Neural progenitor cell (in vitro differentiated cells): ENCODE measurements at regions not wholly inside any gene's neighbourhood (a gene's known extent, or its start where the extent isn't known, plus 50 kb on each side); places are given as distances from the start of the nearest gene placed in this dataset.

ENCODE experiments used
- EZH2phosphoT487 ChIP-seq: fragments of 200-600 bp; sonication (generic); IDR thresholded peaks from 2 replicates; pipeline ENCODE4 v1.6.1; 2017; ENCODE audit warnings: antibody characterized with exemption
- TF ChIP-seq, protein P1 (sequence below): fragments of 200-600 bp; sonication (generic); IDR thresholded peaks from 2 replicates; pipeline ENCODE4 v1.5.1; 2017; ENCODE audit warnings: antibody characterized with exemption, mild to moderate bottlenecking

- TF ChIP-seq, protein P1, sequence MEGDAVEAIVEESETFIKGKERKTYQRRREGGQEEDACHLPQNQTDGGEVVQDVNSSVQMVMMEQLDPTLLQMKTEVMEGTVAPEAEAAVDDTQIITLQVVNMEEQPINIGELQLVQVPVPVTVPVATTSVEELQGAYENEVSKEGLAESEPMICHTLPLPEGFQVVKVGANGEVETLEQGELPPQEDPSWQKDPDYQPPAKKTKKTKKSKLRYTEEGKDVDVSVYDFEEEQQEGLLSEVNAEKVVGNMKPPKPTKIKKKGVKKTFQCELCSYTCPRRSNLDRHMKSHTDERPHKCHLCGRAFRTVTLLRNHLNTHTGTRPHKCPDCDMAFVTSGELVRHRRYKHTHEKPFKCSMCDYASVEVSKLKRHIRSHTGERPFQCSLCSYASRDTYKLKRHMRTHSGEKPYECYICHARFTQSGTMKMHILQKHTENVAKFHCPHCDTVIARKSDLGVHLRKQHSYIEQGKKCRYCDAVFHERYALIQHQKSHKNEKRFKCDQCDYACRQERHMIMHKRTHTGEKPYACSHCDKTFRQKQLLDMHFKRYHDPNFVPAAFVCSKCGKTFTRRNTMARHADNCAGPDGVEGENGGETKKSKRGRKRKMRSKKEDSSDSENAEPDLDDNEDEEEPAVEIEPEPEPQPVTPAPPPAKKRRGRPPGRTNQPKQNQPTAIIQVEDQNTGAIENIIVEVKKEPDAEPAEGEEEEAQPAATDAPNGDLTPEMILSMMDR, result no peak
- no peak for TF ChIP-seq EZH2phosphoT487
Observed at GRCh38 chr4:18192901-18193300, 171.3 kb upstream of the LCORL start.
